SK-N-MC (cell line): ENCODE measurements at regions not wholly inside any gene's neighbourhood (a gene's known extent, or its start where the extent isn't known, plus 50 kb on each side); places are given as distances from the start of the nearest gene placed in this dataset.

Experiments
- EZH2 ChIP-seq: fragments of 200-600 bp; sonication (generic); IDR thresholded peaks from one replicate; pipeline ENCODE4 v1.6.1; 2017; ENCODE audit warnings: antibody characterized with exemption
- POLR2AphosphoS5 ChIP-seq: IDR thresholded peaks from 2 replicates; pipeline ENCODE4 v1.6.1; 2012; ENCODE audit warnings: mild to moderate bottlenecking, low read depth, low read length, borderline replicate concordance

DNA sequence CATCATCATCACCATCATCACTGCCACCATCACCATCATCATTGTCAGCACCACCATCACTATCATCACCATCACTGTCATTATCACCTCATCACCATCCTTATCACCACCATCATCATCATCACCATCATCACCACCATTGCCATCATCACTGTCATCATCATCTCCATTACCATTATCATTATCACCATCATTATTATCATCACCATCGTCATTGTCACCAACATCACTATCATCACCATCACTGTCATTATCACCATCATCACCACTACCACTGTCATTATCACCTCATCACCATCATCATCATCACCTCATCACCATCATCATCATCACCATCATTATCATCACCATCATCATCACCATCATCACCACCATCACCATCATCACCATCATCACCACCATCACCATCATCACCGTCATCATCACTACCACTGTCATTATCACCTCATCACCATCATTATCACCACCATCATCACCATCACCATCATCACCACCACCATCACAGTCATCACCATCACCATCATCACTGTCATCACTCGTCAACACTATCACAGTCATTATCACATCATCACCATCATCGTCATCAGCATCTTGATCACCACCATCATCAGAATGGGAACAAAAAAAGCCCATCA, 191.1 kb downstream of the TTLL2 start:
- no peak for TF ChIP-seq EZH2
- no peak for TF ChIP-seq POLR2AphosphoS5
